Lower lobe of right lung (tissue), 2 donors: ENCODE measurements at regions not wholly inside any gene's neighbourhood (a gene's known extent, or its start where the extent isn't known, plus 50 kb on each side); places are given as distances from the start of the nearest gene placed in this dataset.

ENCODE experiments used
- ATAC-seq, 2 donors: fragments of 200-7000 bp; cut with Tn5 transposase; one replicate each; pipeline ENCODE4 v1.9.1; 2020 to 2022; ENCODE audit warnings: mild to moderate bottlenecking in 2 of 2, moderate library complexity in 2 of 2
- DNase-seq: peaks from one replicate; pipeline ENCODE4 v3.0.0-alpha.2; 2020
- H3K27ac ChIP-seq: fragments of 200-600 bp; one replicate; pipeline ENCODE4 v1.8.0; 2022
- H3K27me3 ChIP-seq: fragments of 200-600 bp; one replicate; pipeline ENCODE4 v1.8.0; 2022; ENCODE audit warnings: low read depth
- H3K36me3 ChIP-seq: fragments of 200-600 bp; one replicate; pipeline ENCODE4 v1.8.0; 2022; ENCODE audit warnings: mild to moderate bottlenecking
- H3K4me1 ChIP-seq: fragments of 200-600 bp; one replicate; pipeline ENCODE4 v1.8.0; 2022
- H3K4me3 ChIP-seq: fragments of 200-600 bp; one replicate; pipeline ENCODE4 v1.8.0; 2022; ENCODE audit warnings: mild to moderate bottlenecking
- H3K9me3 ChIP-seq: fragments of 200-600 bp; one replicate; pipeline ENCODE4 v1.8.0; 2022
- intact Hi-C: fragments of 100-400 bp; cut with DNase I; formaldehyde crosslinking; loops from one replicate; pipeline ENCODE4 v1.11.0; 2022
- TF ChIP-seq, protein P1 (sequence below): fragments of 200-600 bp; IDR thresholded peaks from one replicate; pipeline ENCODE4 v1.8.0; 2022; ENCODE audit warnings: antibody characterized with exemption, mild to moderate bottlenecking
- donor health status: DM: no; HTN: yes; CAD: no; lungs with severe emphysema.

DNA sequence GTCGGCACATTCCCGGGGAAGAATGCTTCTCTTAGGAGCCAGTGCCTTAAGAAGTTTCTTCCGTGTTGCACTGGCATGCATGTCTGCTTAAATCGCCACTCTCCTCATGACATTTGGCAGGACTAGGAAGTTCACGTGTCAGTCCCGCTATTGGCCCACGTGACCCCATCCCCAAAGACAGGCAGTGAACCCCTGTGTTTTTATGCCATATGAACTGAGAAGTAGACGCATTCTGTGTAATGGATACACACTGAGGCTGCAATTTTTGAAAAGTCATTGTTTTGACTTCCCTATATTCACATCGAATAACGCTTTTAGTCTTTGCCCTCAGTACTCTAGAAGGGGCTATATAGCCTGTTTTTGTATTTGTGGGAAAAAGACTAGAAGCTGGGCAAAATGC, 125.6 kb upstream of the TBL1XR1 start:
- intact Hi-C loops, result no loop called here
- TF ChIP-seq, protein P1, sequence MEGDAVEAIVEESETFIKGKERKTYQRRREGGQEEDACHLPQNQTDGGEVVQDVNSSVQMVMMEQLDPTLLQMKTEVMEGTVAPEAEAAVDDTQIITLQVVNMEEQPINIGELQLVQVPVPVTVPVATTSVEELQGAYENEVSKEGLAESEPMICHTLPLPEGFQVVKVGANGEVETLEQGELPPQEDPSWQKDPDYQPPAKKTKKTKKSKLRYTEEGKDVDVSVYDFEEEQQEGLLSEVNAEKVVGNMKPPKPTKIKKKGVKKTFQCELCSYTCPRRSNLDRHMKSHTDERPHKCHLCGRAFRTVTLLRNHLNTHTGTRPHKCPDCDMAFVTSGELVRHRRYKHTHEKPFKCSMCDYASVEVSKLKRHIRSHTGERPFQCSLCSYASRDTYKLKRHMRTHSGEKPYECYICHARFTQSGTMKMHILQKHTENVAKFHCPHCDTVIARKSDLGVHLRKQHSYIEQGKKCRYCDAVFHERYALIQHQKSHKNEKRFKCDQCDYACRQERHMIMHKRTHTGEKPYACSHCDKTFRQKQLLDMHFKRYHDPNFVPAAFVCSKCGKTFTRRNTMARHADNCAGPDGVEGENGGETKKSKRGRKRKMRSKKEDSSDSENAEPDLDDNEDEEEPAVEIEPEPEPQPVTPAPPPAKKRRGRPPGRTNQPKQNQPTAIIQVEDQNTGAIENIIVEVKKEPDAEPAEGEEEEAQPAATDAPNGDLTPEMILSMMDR, result no peak
- DNase-seq, result no peak
- Histone ChIP-seq H3K9me3 (no peaks in the 10 kb centered on the region), H3K27ac (no peak overlapping the region), H3K27me3 (no peaks in the 10 kb centered on the region), H3K4me3 (no peak overlapping the region), H3K4me1 (no peaks in the 10 kb centered on the region), H3K36me3 (no peaks in the 10 kb centered on the region)
- peak in 1 of 2 donors; percentile 38 for ATAC-seq

DNA sequence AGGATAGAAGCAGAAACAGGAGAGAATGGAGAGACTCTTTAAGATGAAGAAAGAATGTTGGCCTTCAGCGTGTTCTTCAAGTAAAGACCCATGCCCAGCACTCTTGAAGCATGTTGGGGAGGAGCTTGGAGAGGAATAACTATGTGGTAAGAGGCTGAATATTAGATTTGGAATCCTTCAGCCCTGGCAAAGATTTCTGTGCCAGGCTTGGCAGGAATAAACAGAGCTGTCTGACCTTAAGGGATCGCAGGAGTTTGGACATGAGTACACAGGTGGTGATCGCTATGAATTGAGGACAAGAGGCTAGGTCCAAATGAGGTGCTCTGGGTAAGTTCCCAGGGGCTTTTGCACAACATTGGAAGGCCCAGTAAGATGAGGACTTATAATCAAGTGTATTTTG, 132.6 kb upstream of the TBL1XR1 start:
- intact Hi-C loops, result no loop called here
- Histone ChIP-seq H3K27ac (no peak overlapping the region), H3K9me3 (no peaks in the 10 kb centered on the region), H3K4me1 (peaks cover 19% of the 10 kb centered on the region), H3K36me3 (no peaks in the 10 kb centered on the region), H3K4me3 (no peak overlapping the region), H3K27me3 (no peaks in the 10 kb centered on the region)
- TF ChIP-seq, protein P1, result no peak
- DNase-seq (no peak), ATAC-seq (peak; percentile 58 to 80)

DNA sequence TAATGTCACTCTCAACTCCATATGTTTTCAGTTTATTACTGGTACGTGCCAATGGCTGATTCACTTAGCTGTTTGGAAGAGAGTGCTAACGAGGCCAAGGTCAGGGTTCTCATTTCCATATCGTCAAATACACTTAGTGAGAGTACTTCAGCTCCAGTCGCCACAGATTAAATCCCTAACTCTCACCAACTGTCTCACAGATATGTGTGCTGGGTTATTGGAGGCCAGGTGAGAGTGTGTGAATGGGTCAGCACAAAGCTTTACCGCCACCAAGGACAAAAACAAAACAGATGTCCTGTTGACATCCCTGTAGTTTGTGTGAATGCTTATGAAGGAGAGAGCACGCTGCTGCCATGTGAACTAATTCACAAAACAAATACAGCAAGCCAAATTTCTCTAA, 133.5 kb upstream of the TBL1XR1 start:
- Histone ChIP-seq H3K36me3 (no peaks in the 10 kb centered on the region), H3K27ac (no peak overlapping the region), H3K4me1 (peaks cover 28% of the 10 kb centered on the region), H3K4me3 (no peak overlapping the region), H3K27me3 (no peaks in the 10 kb centered on the region), H3K9me3 (no peaks in the 10 kb centered on the region)
- TF ChIP-seq, protein P1, result no peak
- no peak for ATAC-seq
- DNase-seq, result no peak
- intact Hi-C loops, result no loop called here

DNA sequence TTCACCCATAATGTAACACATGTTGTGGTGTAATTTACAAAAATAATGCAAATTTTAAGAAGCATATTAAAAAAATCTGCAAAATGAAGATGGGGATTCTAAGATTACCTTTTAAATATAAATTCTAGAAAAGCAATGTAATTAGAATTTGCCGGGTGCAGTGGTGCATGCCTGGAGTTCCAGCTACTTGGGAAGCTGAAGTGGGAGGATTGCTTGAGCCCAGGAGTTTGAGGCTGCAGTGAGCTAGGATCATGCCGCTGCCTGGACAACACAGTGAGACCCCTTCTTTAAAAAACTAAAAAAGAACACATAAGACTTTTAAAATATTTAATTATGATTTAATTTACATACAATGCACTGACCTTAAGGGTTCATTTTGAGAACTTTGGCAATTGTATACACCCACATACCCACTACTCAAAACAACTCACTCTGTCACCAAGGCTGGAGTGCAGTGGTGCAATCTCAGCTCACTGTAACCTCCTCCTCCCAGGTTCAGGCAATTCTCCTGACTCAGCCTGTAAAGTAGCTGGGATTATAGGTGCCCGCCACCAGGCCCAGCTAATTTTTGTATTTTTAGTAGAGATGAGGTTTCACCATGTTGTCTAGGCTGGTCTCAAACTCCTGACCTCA, 134.0 kb upstream of the TBL1XR1 start:
- intact Hi-C loops, result no loop called here
- no peak for DNase-seq
- ATAC-seq, result no peak

DNA sequence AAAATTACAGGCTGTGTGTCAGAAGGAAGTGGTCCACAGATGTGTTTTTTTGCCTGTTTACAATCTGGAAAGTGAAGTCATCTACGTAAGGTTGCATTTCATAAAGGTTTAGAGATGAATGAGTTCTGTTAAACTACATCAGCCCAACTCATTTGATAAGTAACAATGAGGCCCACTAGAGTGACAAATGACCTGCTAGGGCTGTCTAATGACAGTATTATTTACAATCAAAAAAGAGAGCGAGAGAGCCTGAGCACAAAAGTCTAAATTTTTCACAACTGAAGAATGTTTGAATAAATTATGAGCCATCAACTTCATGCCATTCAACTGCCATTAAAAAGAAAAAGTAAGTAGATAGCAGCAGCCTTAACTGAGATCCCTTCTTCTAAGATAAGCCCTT, 135.7 kb upstream of the TBL1XR1 start:
- Histone ChIP-seq H3K27me3 (no peaks in the 10 kb centered on the region), H3K4me1 (peaks cover 34% of the 10 kb centered on the region), H3K36me3 (no peaks in the 10 kb centered on the region), H3K27ac (no peak overlapping the region), H3K4me3 (no peak overlapping the region), H3K9me3 (no peaks in the 10 kb centered on the region)
- no peak for DNase-seq
- no peak for ATAC-seq
- intact Hi-C loops, result no loop called here
- TF ChIP-seq, protein P1, result no peak

More for the DNA sequence above, 134.0 kb upstream of the TBL1XR1 start:
- H3K36me3 ChIP-seq, result no peaks in the 10 kb centered on the region
- TF ChIP-seq, protein P1, result no peak
- H3K4me1 ChIP-seq, result peaks cover 33% of the 10 kb centered on the region
- H3K4me3 ChIP-seq, result no peak overlapping the region
- H3K9me3 ChIP-seq, result no peaks in the 10 kb centered on the region
- H3K27ac ChIP-seq, result no peak overlapping the region
- H3K27me3 ChIP-seq, result no peaks in the 10 kb centered on the region
